GM21381 (cell line): ENCODE measurements at regions not wholly inside any gene's neighbourhood (a gene's known extent, or its start where the extent isn't known, plus 50 kb on each side); places are given as distances from the start of the nearest gene placed in this dataset.
A peak's percentile ranks its signal among the peaks of the same experiment; 100 is the strongest.
"Not testable (repeated sequence)": the region's sequence is repeated elsewhere in the genome, so short reads cannot be mapped to it uniquely, and the experiment has no call there.

Source experiments
- ATAC-seq: cut with Tn5 transposase; IDR thresholded peaks from one replicate; pipeline ENCODE4 v1.9.1; 2021; ENCODE audit warnings: mild to moderate bottlenecking, moderate library complexity; ENCODE audit not compliant: unreplicated experiment

DNA sequence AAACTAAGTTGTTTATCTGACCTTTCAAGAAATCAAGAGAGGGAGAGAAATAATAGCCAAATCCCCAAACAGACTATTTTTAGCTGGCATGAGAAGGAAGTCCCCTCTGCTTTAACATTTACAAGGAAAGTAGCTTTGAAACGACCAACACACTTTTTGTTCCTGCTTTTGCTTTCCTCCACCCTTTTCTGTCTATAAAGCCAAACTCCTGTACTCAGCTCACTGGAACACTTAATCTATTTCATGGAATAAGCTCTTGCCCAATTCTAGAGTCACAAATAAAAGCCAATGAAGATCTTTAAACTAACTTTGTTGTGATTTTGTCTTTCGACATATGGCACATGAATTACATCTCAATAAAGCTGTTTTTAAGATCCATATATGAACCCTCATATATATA lies 86.8 kb upstream of the CCDC71L start:
- no peak for ATAC-seq

- no peak for ATAC-seq
Measured at GRCh38 chr7:106749165-106749564, 88.2 kb upstream of the CCDC71L start.

- no peak for ATAC-seq
Measured at GRCh38 chr7:106750773-106751172, 89.8 kb upstream of the CCDC71L start.

GRCh38 chr7:106752367-106752766 lies 91.4 kb upstream of the CCDC71L start:
- no peak for ATAC-seq

GRCh38 chr7:106755024-106755423 lies 94.1 kb upstream of the CCDC71L start:
- not testable (repeated sequence) for ATAC-seq

DNA sequence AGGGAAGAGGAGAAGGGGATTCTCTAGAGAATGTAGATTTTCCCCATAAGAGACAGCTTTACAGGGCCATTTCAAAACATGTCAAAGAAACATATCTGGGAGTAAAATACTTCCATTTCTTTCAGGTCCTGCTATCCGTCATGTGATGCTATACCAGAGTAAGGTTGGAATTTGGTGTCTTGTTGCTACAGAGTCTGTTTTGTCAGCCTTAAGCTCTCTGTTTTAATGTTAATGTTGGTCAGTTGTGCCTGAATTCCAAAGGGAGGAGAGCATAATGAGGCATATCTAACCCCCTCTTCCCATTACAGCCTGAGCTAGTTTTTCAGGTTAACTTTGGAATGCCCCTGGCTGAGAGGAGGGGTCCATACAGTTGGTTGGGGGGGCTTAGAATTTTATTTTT lies 94.7 kb upstream of the CCDC71L start:
- no peak for ATAC-seq

- ATAC-seq, result no peak
Measured at GRCh38 chr7:106756071-106756470, 95.1 kb upstream of the CCDC71L start.

DNA sequence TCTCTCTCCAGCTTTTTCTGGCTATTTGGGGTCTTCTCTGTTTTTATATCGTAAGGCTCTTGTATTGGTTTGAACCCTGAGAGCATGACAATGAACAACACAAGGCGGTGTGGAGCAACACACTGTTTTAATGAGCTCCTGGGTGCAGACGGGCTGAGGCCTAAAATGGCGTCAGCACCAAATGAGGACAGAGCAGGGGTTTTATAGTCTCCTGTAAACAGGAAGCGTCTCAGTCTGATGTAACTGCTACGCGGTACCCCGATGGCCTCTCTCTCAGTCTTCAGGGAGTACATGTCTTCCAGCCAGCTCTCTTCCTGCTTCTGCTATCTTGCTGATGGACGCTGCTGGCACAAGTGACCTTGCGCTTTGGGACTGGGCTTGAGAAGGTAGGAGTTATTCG lies 95.9 kb upstream of the CCDC71L start:
- no peak for ATAC-seq

- no peak for ATAC-seq
Measured at GRCh38 chr7:106757846-106758245, 96.9 kb upstream of the CCDC71L start.

DNA sequence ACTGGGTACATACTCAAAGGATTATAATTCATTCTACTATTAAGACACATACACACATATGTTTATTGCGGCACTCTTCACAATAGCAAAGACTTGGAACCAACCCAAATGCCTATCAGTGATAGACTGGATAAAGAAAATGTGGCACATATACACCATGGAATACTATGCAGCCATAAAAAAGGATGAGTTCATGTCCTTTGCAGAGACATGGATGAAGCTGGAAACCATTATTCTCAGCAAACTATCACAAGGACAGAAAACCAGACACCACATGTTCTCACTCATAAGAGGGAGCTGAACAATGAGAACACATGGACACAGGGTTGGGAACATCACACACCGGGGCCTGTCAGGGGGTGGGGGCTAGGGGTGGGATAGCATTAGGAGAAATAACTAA lies 101.9 kb upstream of the CCDC71L start:
- not testable (repeated sequence) for ATAC-seq

DNA sequence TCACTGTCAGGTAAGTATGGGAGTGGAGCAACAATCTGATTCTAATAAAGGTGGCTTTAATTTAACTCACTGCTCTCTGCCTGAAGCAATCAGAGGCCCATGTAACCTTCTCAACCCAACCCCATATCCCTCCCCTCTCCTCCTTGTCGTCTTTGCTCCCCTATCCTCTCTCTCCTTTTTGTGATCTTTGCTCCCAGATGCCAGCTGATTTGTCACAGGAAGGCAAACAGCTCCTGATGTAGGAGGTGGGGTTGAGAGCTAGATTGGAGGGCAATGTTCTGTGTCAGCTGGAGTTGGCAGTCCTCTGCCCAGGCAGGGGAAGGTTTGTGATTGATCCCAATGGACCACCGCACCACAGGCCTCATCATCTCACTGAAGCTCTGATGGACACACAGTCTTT lies 101.4 kb upstream of the PIK3CG start:
- no peak for ATAC-seq

- ATAC-seq, result no peak
Measured at GRCh38 chr7:106765727-106766355, 99.2 kb upstream of the PIK3CG start.

DNA sequence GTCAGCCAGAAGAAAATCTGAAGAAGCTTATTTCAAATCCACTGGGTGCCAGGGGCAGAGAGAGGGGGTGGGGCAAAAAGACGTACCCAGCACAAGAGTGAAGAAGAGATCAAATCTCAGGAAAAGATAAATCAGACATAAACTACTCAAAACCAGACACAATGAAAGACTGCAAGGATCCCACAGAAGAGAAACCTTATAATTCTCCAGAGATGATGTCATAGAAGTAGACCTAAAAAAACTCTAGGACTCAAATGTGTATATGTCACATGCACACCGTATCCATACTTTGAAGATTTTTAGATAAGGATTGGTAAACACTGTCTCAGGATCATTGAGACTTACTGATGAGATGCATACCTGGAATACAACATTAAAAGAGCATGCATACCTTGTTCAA lies 98.5 kb upstream of the PIK3CG start:
- ATAC-seq, result no peak

- no peak for ATAC-seq
Measured at GRCh38 chr7:106767078-106767477, 98.0 kb upstream of the PIK3CG start.

DNA sequence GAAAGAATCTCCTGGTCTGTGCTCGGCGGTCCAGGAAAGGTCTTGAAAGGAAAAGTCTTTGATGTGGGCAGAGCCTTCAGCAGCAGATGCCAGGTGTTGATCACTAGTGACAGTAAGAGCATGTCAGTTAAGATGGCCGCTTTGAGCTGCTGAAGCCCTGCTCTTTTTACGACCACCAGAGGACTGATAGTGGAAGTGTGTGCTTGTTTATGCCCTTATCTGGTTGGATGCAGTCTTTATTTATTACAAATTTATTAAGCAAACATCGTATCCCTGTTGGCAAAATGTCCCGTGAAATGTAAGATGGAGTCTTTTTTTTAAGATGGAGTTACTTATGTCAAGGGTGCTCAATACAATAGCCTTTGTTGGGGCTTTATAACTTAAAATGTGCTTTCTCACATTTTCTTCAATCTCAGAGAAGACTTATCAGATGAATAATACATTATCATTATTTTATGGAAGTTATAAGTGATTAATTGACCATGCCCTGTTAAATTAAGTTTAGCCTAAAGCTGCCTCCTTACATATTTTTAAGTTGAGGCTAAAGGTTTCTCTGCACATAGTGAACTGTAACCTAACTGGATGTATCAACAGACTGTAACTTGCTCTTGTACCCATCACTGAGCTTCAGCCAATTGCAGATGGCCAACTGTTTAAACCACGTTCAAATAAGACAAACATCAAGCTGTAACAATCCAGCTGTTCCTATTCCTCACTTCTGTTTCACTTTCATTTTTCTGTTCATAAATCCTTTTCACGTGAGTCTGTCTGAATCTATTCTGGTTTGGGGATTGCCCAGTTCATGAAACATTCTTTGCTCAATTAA lies 97.4 kb upstream of the PIK3CG start:
- peak; percentile 76 for ATAC-seq

DNA sequence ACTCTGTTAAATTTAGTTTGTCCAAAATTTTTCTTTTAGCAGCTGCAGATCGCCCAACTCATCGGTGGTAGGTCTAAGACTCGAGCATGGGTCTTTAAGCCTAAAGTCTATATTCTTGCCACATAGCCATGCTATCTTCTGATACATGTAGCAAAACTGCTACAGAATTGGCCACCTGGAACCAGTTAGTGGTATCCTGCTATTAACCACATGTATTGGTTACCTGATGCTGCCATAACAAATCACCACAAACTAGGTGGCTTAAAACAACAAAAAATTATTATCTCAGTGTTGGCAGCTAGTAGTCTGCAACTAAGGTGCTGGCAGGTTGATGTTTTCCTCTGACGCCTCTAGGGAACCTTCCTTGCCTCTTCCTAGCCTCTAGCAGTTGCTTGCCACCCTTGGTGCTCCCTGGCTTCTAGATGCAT lies 96.7 kb upstream of the PIK3CG start:
- peak; percentile 63 for ATAC-seq

GRCh38 chr7:106770191-106770590 lies 94.9 kb upstream of the PIK3CG start:
- no peak for ATAC-seq

GRCh38 chr7:106772655-106773108 lies 92.4 kb upstream of the PIK3CG start:
- no peak for ATAC-seq

GRCh38 chr7:106773228-106773627 lies 91.9 kb upstream of the PIK3CG start:
- no peak for ATAC-seq

GRCh38 chr7:106773721-106774120 lies 91.4 kb upstream of the PIK3CG start:
- ATAC-seq, result no peak

- no peak for ATAC-seq
Measured at GRCh38 chr7:106774213-106774767, 90.8 kb upstream of the PIK3CG start.
